Right lobe of liver (tissue), 4 donors: ENCODE measurements at regions not wholly inside any gene's neighbourhood (a gene's known extent, or its start where the extent isn't known, plus 50 kb on each side); places are given as distances from the start of the nearest gene placed in this dataset.

Source experiments
- POLR2A ChIP-seq: fragments of 450-650 bp; IDR thresholded peaks from one replicate; pipeline ENCODE4 v1.6.1; 2017; ENCODE audit warnings: antibody characterized with exemption, mild to moderate bottlenecking
- TF ChIP-seq, protein P1 (sequence below), 4 donors: fragments of 200-600 bp in 3 of 4; fragments of 450-650 bp in 1 of 4; IDR thresholded peaks; one replicate each; pipeline versions ENCODE4 v1.5.1 to v1.8.0; 2016 to 2022; ENCODE audit warnings: antibody characterized with exemption in 4 of 4, mild to moderate bottlenecking in 2 of 4
- donor health status: DM: no; HTN: no; CAD: no.
- donor health status: DM: no; HTN: no; CAD: no.
- donor health status: DM: no; HTN: yes; CAD: no.

DNA sequence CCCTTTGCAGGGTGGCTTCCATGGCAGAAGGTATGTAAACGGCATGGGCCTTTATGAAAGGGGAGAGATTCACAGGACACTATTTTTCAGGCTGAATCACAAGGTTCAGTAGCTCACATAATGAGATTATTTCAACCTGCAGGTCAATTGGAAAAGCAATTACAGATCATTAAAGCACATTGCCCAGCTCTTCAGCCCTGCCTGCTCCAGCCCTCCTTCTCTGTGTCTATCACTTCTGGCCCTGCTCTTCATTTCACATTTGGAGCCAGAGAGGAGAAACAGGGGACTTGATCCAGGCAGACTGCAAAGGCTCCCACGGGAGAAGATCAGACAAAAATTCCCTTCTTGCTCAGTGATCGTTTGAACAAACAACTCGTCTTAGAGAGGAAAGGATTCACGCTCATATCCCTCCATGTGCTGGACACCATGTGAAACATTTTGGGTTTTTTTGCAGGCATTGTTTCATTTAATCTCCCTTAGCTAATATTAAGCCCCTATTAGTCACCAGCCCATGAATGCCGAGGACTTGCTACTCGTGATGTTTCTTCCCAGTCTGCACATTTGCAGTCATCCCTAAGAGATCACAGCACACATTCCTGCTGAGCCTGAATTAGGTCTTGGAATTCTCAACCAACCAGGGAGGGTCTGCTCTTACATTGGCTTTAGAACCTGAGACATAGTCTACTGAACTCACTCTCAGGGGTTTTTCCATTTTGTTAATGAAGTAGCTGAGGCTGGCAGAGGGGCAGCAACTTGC lies 443.9 kb upstream of the CCL2 start:
- TF ChIP-seq POLR2A, result no peak
- TF ChIP-seq, protein P1, sequence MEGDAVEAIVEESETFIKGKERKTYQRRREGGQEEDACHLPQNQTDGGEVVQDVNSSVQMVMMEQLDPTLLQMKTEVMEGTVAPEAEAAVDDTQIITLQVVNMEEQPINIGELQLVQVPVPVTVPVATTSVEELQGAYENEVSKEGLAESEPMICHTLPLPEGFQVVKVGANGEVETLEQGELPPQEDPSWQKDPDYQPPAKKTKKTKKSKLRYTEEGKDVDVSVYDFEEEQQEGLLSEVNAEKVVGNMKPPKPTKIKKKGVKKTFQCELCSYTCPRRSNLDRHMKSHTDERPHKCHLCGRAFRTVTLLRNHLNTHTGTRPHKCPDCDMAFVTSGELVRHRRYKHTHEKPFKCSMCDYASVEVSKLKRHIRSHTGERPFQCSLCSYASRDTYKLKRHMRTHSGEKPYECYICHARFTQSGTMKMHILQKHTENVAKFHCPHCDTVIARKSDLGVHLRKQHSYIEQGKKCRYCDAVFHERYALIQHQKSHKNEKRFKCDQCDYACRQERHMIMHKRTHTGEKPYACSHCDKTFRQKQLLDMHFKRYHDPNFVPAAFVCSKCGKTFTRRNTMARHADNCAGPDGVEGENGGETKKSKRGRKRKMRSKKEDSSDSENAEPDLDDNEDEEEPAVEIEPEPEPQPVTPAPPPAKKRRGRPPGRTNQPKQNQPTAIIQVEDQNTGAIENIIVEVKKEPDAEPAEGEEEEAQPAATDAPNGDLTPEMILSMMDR (IDR thresholded peaks at IDR 0.05), result no peak
